Head of caudate nucleus (tissue), 42 donors: ENCODE measurements at regions not wholly inside any gene's neighbourhood (a gene's known extent, or its start where the extent isn't known, plus 50 kb on each side); places are given as distances from the start of the nearest gene placed in this dataset.
"Not testable (repeated sequence)": the region's sequence is repeated elsewhere in the genome, so short reads cannot be mapped to it uniquely, and the experiment has no call there.

Source experiments
- DNase-seq, 42 donors: peaks; one replicate each; pipeline versions ENCODE4 v3.0.0 to v3.0.0-alpha.2; 2020 to 2021; ENCODE audit warnings: mixed read lengths in 7 of 42
- intact Hi-C: fragments of 100-400 bp; cut with DNase I; formaldehyde crosslinking; loops from one replicate; pipeline ENCODE4 v1.15.0; 2022

- peak; percentile 58 to 94 (median 90) for DNase-seq
- intact Hi-C loops, result no loop called here
These were observed 208.4 kb downstream of the TPST1 start for GRCh38 chr7:66413379-66414114.

GRCh38 chr7:66415659-66416265 lies 210.6 kb downstream of the TPST1 start:
- no peak for DNase-seq
- intact Hi-C loops, result no loop called here

GRCh38 chr7:66418537-66418936 lies 210.1 kb upstream of the KCTD7 start:
- intact Hi-C loops, result no loop called here
- no peak for DNase-seq

- DNase-seq, result no peak
- intact Hi-C loops, result no loop called here
These were observed 209.5 kb upstream of the KCTD7 start for GRCh38 chr7:66419210-66419609.

- intact Hi-C loops, result no loop called here
- no peak for DNase-seq
These were observed 206.7 kb upstream of the KCTD7 start for GRCh38 chr7:66421830-66422475.

GRCh38 chr7:66423729-66424128 lies 205.0 kb upstream of the KCTD7 start:
- intact Hi-C loops, result no loop called here
- no peak for DNase-seq

- DNase-seq, result no peak
- intact Hi-C loops, result no loop called here
These were observed 202.3 kb upstream of the KCTD7 start for GRCh38 chr7:66426332-66426731.

GRCh38 chr7:66426996-66427395 lies 201.7 kb upstream of the KCTD7 start:
- intact Hi-C loops, result no loop called here
- DNase-seq, result no peak

GRCh38 chr7:66427956-66428355 lies 200.7 kb upstream of the KCTD7 start:
- no peak for DNase-seq
- intact Hi-C loops, result no loop called here

- DNase-seq, result no peak
- intact Hi-C loops, result no loop called here
These were observed 199.1 kb upstream of the KCTD7 start for GRCh38 chr7:66429498-66430163.

GRCh38 chr7:66430164-66430545 lies 198.5 kb upstream of the KCTD7 start:
- intact Hi-C loops, result no loop called here

GRCh38 chr7:66438703-66439405 lies 189.8 kb upstream of the KCTD7 start:
- intact Hi-C loops, DNase-seq: not testable (repeated sequence)

More at GRCh38 chr7:66430164-66430545, 198.5 kb upstream of the KCTD7 start:
- DNase-seq, result no peak

GRCh38 chr7:66442385-66442784 lies 186.3 kb upstream of the KCTD7 start:
- no peak for DNase-seq
- intact Hi-C loops, result no loop called here

- no peak for DNase-seq
- intact Hi-C loops, result no loop called here
These were observed 184.7 kb upstream of the KCTD7 start for GRCh38 chr7:66443946-66444345.

- DNase-seq, intact Hi-C loops: not testable (repeated sequence)
These were observed 181.7 kb upstream of the KCTD7 start for GRCh38 chr7:66447007-66447406.

GRCh38 chr7:66450814-66451213 lies 177.9 kb upstream of the KCTD7 start:
- DNase-seq, intact Hi-C loops: not testable (repeated sequence)

GRCh38 chr7:66451713-66452112 lies 177.0 kb upstream of the KCTD7 start:
- DNase-seq, result not testable (repeated sequence)

GRCh38 chr7:66452165-66452564 lies 176.5 kb upstream of the KCTD7 start:
- intact Hi-C loops, result no loop called here

More at GRCh38 chr7:66451713-66452112, 177.0 kb upstream of the KCTD7 start:
- intact Hi-C loops, result not testable (repeated sequence)

GRCh38 chr7:66453340-66453739 lies 175.3 kb upstream of the KCTD7 start:
- intact Hi-C loops, result no loop called here
- DNase-seq, result peak in 12 of 42 donors; percentile 5 to 42 (median 19)

More at GRCh38 chr7:66452165-66452564, 176.5 kb upstream of the KCTD7 start:
- DNase-seq, result no peak
